ENCODE measurements at regions not wholly inside any gene's neighbourhood (a gene's known extent, or its start where the extent isn't known, plus 50 kb on each side); places are given as distances from the start of the nearest gene placed in this dataset.

- no peak for TF ChIP-seq CTCF (IDR thresholded peaks at IDR 0.05)
- TF ChIP-seq POLR2A (IDR thresholded peaks at IDR 0.05; ENCODE audit: low read depth) = no peak
- TF ChIP-seq POLR2AphosphoS5 (IDR thresholded peaks at IDR 0.05) = no peak
- TF ChIP-seq EP300 (IDR thresholded peaks at IDR 0.05) = no peak
These were observed 98.4 kb downstream of the CNTN3 start for GRCh38 chr3:74516019-74516418.
